ENCODE measurements at regions not wholly inside any gene's neighbourhood (a gene's known extent, or its start where the extent isn't known, plus 50 kb on each side); places are given as distances from the start of the nearest gene placed in this dataset.

GRCh38 chr1:229111703-229112319 is 159.1 kb upstream of the RAB4A start (continued):
- no peak for TF ChIP-seq SETDB1 (CRISPR knock-in tag; IDR thresholded peaks at IDR 0.05; ENCODE audit: borderline replicate concordance)

GRCh38 chr1:229112832-229113548 is 157.9 kb upstream of the RAB4A start:
- no TSS peak for BruUV-seq (replicated peaks)
- ChIA-PET POLR2A (interaction anchor here (1.3 to 3.5 kb wide), 2 partner anchors 12 to 18 kb away, joined by 3 to 21 read pairs; no protein-coding TSS in a partner anchor), CTCF (ENCODE audit: low intra/inter-chr PET ratio, low total read pairs) (no interaction called here)
- H2AFZ ChIP-seq (ENCODE audit: low read length): no peak overlapping the region
- no peak overlapping the region for H3K9ac ChIP-seq (ENCODE audit: insufficient read depth, low read depth, low read length)
- H3K27ac ChIP-seq (ENCODE audit: extremely low read length, insufficient read depth, low read length): no peak overlapping the region
- no peak overlapping the region for H3K4me3 ChIP-seq (replicated peaks in 1 of 3; ENCODE audit: insufficient read depth in 1 of 3, low read depth in 2 of 3, low read length in 3 of 3)
- WGBS (ENCODE audit: low lambda C conversion rate): 95% methylated on average over 3 of the region's 3 CpGs
- no peak for DNase-seq (ENCODE audit: low spot score)
- H4K20me1 ChIP-seq (ENCODE audit: insufficient read depth, low read length): no peaks in the 10 kb centered on the region
- no peaks in the 10 kb centered on the region for H3K36me3 ChIP-seq (replicated peaks in 1 of 2; ENCODE audit: control insufficient read depth in 1 of 2, insufficient read depth in 2 of 2, low read length in 2 of 2)
- peaks cover 90% of the 10 kb centered on the region for H3K4me1 ChIP-seq (ENCODE audit: insufficient read depth, low read length)
- no peaks in the 10 kb centered on the region for H3K27me3 ChIP-seq (ENCODE audit: control insufficient read depth in 1 of 2, insufficient read depth in 2 of 2, low read length in 2 of 2)
- in situ Hi-C loops (cut with HindIII; ENCODE audit: extremely low pct_ligation_motif_present, low pct_unique_long_range_greater_than_20kb) (no loop called here), intact Hi-C loops (cut with micrococcal nuclease; ENCODE audit: unreplicated experiment) (loop anchor here (2.0 kb wide), 1 partner anchor 14 kb away; no protein-coding TSS in a partner anchor)
- ATAC-seq: no peak
- H3K4me2 ChIP-seq (ENCODE audit: low read depth, low read length): no peak overlapping the region
- no peaks in the 10 kb centered on the region for H3K9me3 ChIP-seq (ENCODE audit: low read length)
- no peaks in the 10 kb centered on the region for H3K79me2 ChIP-seq (ENCODE audit: insufficient read depth, low read length)
- FAIRE-seq: no peak
- TF ChIP-seq BCL6 (CRISPR knock-in tag; IDR thresholded peaks at IDR 0.05): peak; percentile 64
- 0 out of 2 replicates have a peak, but pooled peaks have one; percentile 17 for TF ChIP-seq RARA (CRISPR knock-in tag; IDR thresholded peaks at IDR 0.05)
- peak; percentile 57; the same call in 1 of the 2 replicates for TF ChIP-seq ONECUT2 (CRISPR knock-in tag; IDR thresholded peaks at IDR 0.05)
- no peak for TF ChIP-seq IKZF1 (IDR thresholded peaks at IDR 0.05)
- TF ChIP-seq MTA3 (CRISPR knock-in tag; IDR thresholded peaks at IDR 0.05): no peak
- no peak for TF ChIP-seq THYN1 (CRISPR knock-in tag; IDR thresholded peaks at IDR 0.05; ENCODE audit: borderline replicate concordance, low read depth)
- TF ChIP-seq, protein P1, sequence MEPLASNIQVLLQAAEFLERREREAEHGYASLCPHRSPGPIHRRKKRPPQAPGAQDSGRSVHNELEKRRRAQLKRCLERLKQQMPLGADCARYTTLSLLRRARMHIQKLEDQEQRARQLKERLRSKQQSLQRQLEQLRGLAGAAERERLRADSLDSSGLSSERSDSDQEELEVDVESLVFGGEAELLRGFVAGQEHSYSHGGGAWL (CRISPR knock-in tag; IDR thresholded peaks at IDR 0.05): no peak
- no peak for TF ChIP-seq PHF8 (CRISPR knock-in tag; IDR thresholded peaks at IDR 0.05)

All from HepG2 (cell line).